ENCODE measurements at regions not wholly inside any gene's neighbourhood (a gene's known extent, or its start where the extent isn't known, plus 50 kb on each side); places are given as distances from the start of the nearest gene placed in this dataset.

- no peak for TF ChIP-seq POLR2A (IDR thresholded peaks at IDR 0.05; ENCODE audit: control extremely low read depth in 1 of 2, low read depth in 2 of 2, low read length in 2 of 2)
- TF ChIP-seq POLR2AphosphoS5 (IDR thresholded peaks at IDR 0.05; ENCODE audit: low read depth, low read length) = no peak
- no peak for TF ChIP-seq BACH1 (IDR thresholded peaks at IDR 0.05; ENCODE audit: low read length)
- TF ChIP-seq TCF12 (IDR thresholded peaks at IDR 0.05; ENCODE audit: low read depth, low read length) = no peak
- no peak for TF ChIP-seq NRF1 (IDR thresholded peaks at IDR 0.05; ENCODE audit: low read depth, low read length)
These were observed 292.0 kb upstream of the SUCLG2 start (continued) for GRCh38 chr3:67946436-67946835.
